ENCODE measurements at regions not wholly inside any gene's neighbourhood (a gene's known extent, or its start where the extent isn't known, plus 50 kb on each side); places are given as distances from the start of the nearest gene placed in this dataset.
A peak's percentile ranks its signal among the peaks of the same experiment; 100 is the strongest.

DNA sequence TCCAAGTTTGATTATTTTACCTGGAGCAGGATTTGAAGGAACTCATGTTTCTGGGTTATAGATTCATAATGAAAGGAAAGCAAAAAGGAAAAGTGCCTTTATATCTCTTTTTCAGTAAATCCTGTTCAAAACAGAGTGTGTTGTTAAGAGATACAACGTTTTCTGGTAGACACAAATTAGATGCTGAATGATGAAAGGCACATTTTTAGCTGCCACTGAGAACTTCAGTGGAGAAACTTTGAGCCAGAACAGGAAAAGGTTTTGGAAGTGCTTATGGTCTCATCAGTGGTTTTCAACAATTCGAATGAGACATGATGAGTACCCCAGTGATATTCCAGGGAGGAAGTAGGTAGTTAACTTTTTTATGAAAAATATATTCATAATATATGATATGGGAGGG is 338.0 kb upstream of the C1orf87 start:
- Histone ChIP-seq H3K4me2 (ENCODE audit: insufficient read depth, low read length, poor library complexity, severe bottlenecking) (no peak overlapping the region), H3K9me3 (replicated peaks in 1 of 2; ENCODE audit: control insufficient read depth in 2 of 2, insufficient read depth in 1 of 2, low read depth in 1 of 2, low read length in 2 of 2) (no peaks in the 10 kb centered on the region), H3K18ac (ENCODE audit: low read length) (no peak overlapping the region), H3K4me3 (ENCODE audit: low read length in 2 of 2) (no peak overlapping the region), H4K91ac (ENCODE audit: low read depth, low read length, poor library complexity) (no peak overlapping the region), H2BK5ac (ENCODE audit: low read length) (no peak overlapping the region), H3K79me1 (ENCODE audit: low read depth, low read length) (no peaks in the 10 kb centered on the region), H2BK120ac (ENCODE audit: low read depth, low read length) (no peak overlapping the region), H3K23ac (ENCODE audit: low read depth, low read length, poor library complexity) (no peak overlapping the region), H2BK12ac (ENCODE audit: low read length) (no peak overlapping the region), H3K14ac (ENCODE audit: low read length) (no peak overlapping the region), H3K4ac (ENCODE audit: low read length) (no peak overlapping the region), H2AK5ac (ENCODE audit: low read depth, low read length) (no peak overlapping the region), H2AFZ (ENCODE audit: low read length) (no peak overlapping the region), H3K36me3 (replicated peaks in 1 of 2; ENCODE audit: control insufficient read depth in 2 of 2, insufficient read depth in 2 of 2, low read length in 2 of 2) (no peaks in the 10 kb centered on the region), H3K4me1 (ENCODE audit: control insufficient read depth in 2 of 2, insufficient read depth in 1 of 2, low read depth in 1 of 2, low read length in 2 of 2) (peaks cover 0 to 4% of the 10 kb centered on the region in 2 donors), H3K9ac (ENCODE audit: low read depth, low read length, poor library complexity) (no peak overlapping the region), H4K8ac (ENCODE audit: low read depth, low read length) (no peak overlapping the region), H2BK15ac (ENCODE audit: low read length) (no peak overlapping the region), H3K27ac (replicated peaks; ENCODE audit: low read length) (no peak overlapping the region), H3K27me3 (ENCODE audit: control insufficient read depth in 3 of 3, insufficient read depth in 3 of 3, low read depth in 1 of 3, low read length in 3 of 3) (no peaks in the 10 kb centered on the region)
- no CpG with 5 or more reads among the region's 2 CpGs for WGBS, 2 donors (ENCODE audit: extremely low coverage in 2 of 2, insufficient read length in 2 of 2, insufficient replicate concordance in 1 of 2)
- no peak for DNase-seq (ENCODE audit: low spot score)

DNA sequence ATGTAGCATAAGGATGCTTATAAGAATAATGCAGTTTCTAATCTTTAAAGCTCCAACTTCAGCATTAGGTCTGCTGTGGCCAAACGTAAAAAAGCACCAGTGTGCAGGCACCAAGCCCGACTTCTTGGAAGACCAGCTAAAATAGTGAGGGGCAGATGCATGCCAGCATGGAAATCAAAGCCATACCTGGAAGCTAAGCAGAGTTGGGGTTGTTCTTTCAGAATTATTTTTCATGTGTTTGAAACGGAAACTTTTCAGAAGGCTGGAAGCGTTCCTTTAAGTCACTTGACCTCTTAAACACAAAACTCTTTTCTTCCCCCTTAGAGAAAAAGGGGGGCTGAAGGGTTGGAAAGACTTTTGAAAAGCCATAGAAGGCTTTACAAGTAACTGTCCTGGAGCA is 329.2 kb upstream of the C1orf87 start:
- Histone ChIP-seq H3K23ac (ENCODE audit: low read depth, low read length, poor library complexity) (no peak overlapping the region), H2BK12ac (ENCODE audit: low read length) (no peak overlapping the region), H3K4me1 (ENCODE audit: control insufficient read depth in 2 of 2, insufficient read depth in 1 of 2, low read depth in 1 of 2, low read length in 2 of 2) (peaks cover 2 to 9% of the 10 kb centered on the region in 2 donors), H2BK120ac (ENCODE audit: low read depth, low read length) (no peak overlapping the region), H3K36me3 (replicated peaks in 1 of 2; ENCODE audit: control insufficient read depth in 2 of 2, insufficient read depth in 2 of 2, low read length in 2 of 2) (no peaks in the 10 kb centered on the region), H4K91ac (ENCODE audit: low read depth, low read length, poor library complexity) (no peak overlapping the region), H3K4me2 (ENCODE audit: insufficient read depth, low read length, poor library complexity, severe bottlenecking) (no peak overlapping the region), H4K8ac (ENCODE audit: low read depth, low read length) (no peak overlapping the region), H2AK5ac (ENCODE audit: low read depth, low read length) (no peak overlapping the region), H3K9ac (ENCODE audit: low read depth, low read length, poor library complexity) (no peak overlapping the region), H3K79me1 (ENCODE audit: low read depth, low read length) (no peaks in the 10 kb centered on the region), H3K4ac (ENCODE audit: low read length) (no peak overlapping the region), H2BK15ac (ENCODE audit: low read length) (no peak overlapping the region), H3K9me3 (replicated peaks in 1 of 2; ENCODE audit: control insufficient read depth in 2 of 2, insufficient read depth in 1 of 2, low read depth in 1 of 2, low read length in 2 of 2) (no peaks in the 10 kb centered on the region), H3K18ac (ENCODE audit: low read length) (no peak overlapping the region), H3K4me3 (ENCODE audit: low read length in 2 of 2) (no peak overlapping the region), H2BK5ac (ENCODE audit: low read length) (no peak overlapping the region), H3K14ac (ENCODE audit: low read length) (no peak overlapping the region), H3K27ac (replicated peaks; ENCODE audit: low read length) (no peak overlapping the region), H3K27me3 (ENCODE audit: control insufficient read depth in 3 of 3, insufficient read depth in 3 of 3, low read depth in 1 of 3, low read length in 3 of 3) (no peaks in the 10 kb centered on the region), H2AFZ (ENCODE audit: low read length) (peak overlapping the region; percentile 32)
- no peak for DNase-seq (ENCODE audit: low spot score)
- no CpG with 5 or more reads among the region's 4 CpGs for WGBS, 2 donors (ENCODE audit: extremely low coverage in 2 of 2, insufficient read length in 2 of 2, insufficient replicate concordance in 1 of 2)

DNA sequence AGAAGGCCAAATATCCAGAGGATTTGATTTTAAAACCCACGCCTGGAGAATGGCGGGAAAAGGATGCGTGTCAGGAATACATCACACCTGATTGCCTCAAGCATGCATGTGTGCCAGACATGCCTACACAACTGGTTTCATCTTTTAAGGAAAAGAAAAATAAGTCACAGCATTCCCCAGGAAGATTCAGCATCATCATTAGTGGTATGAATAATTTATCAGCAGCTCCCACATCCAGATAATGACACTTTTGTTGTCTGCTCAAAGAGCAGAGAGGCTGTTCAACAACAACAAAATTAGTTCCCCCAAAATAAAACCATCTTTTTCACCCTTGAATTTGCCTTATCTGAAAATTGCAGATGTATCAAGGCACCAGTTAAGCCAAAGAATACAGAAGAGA is 328.6 kb upstream of the C1orf87 start:
- Histone ChIP-seq H3K4me2 (ENCODE audit: insufficient read depth, low read length, poor library complexity, severe bottlenecking) (no peak overlapping the region), H2BK120ac (ENCODE audit: low read depth, low read length) (no peak overlapping the region), H3K23ac (ENCODE audit: low read depth, low read length, poor library complexity) (no peak overlapping the region), H2AFZ (ENCODE audit: low read length) (no peak overlapping the region), H3K4me1 (ENCODE audit: control insufficient read depth in 2 of 2, insufficient read depth in 1 of 2, low read depth in 1 of 2, low read length in 2 of 2) (peaks cover 2 to 9% of the 10 kb centered on the region in 2 donors), H2BK15ac (ENCODE audit: low read length) (no peak overlapping the region), H3K4me3 (ENCODE audit: low read length in 2 of 2) (no peak overlapping the region), H3K79me1 (ENCODE audit: low read depth, low read length) (no peaks in the 10 kb centered on the region), H3K27ac (replicated peaks; ENCODE audit: low read length) (no peak overlapping the region), H3K18ac (ENCODE audit: low read length) (no peak overlapping the region), H2BK5ac (ENCODE audit: low read length) (no peak overlapping the region), H3K14ac (ENCODE audit: low read length) (no peak overlapping the region), H3K4ac (ENCODE audit: low read length) (no peak overlapping the region), H3K9ac (ENCODE audit: low read depth, low read length, poor library complexity) (no peak overlapping the region), H3K36me3 (replicated peaks in 1 of 2; ENCODE audit: control insufficient read depth in 2 of 2, insufficient read depth in 2 of 2, low read length in 2 of 2) (no peaks in the 10 kb centered on the region), H2BK12ac (ENCODE audit: low read length) (no peak overlapping the region), H3K9me3 (replicated peaks in 1 of 2; ENCODE audit: control insufficient read depth in 2 of 2, insufficient read depth in 1 of 2, low read depth in 1 of 2, low read length in 2 of 2) (no peaks in the 10 kb centered on the region), H4K91ac (ENCODE audit: low read depth, low read length, poor library complexity) (no peak overlapping the region), H4K8ac (ENCODE audit: low read depth, low read length) (no peak overlapping the region), H3K27me3 (ENCODE audit: control insufficient read depth in 3 of 3, insufficient read depth in 3 of 3, low read depth in 1 of 3, low read length in 3 of 3) (no peaks in the 10 kb centered on the region), H2AK5ac (ENCODE audit: low read depth, low read length) (no peak overlapping the region)
- WGBS, 2 donors (ENCODE audit: extremely low coverage in 2 of 2, insufficient read length in 2 of 2, insufficient replicate concordance in 1 of 2) = no CpG with 5 or more reads among the region's 3 CpGs
- no peak for DNase-seq (ENCODE audit: low spot score)

DNA sequence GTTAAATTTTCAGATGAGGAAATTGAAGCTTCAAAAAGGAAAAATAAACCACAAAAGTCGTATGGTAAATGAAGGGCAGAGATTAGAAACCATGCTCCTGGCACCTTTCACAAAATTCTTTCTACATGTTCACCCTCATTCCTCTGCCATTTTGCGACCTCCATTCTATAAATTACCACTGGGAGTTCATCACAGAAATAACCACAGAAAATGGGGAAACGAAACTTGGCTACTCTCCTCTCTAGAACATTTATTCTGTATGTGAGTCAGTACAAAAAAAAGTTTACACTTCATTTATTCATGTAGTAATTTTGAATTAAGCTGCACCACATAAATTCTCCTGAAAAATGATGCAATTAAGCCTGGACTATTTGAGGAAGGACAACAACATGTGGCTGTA is 320.9 kb upstream of the C1orf87 start:
- no peak overlapping the region for H3K4ac ChIP-seq (ENCODE audit: low read length)
- no peaks in the 10 kb centered on the region for H3K9me3 ChIP-seq (replicated peaks in 1 of 2; ENCODE audit: control insufficient read depth in 2 of 2, insufficient read depth in 1 of 2, low read depth in 1 of 2, low read length in 2 of 2)
- no peak overlapping the region for H2BK15ac ChIP-seq (ENCODE audit: low read length)
- no peak overlapping the region for H2BK120ac ChIP-seq (ENCODE audit: low read depth, low read length)
- no peaks in the 10 kb centered on the region for H3K36me3 ChIP-seq (replicated peaks in 1 of 2; ENCODE audit: control insufficient read depth in 2 of 2, insufficient read depth in 2 of 2, low read length in 2 of 2)
- H3K4me3 ChIP-seq (ENCODE audit: low read length in 2 of 2) = no peak overlapping the region
- DNase-seq (ENCODE audit: low spot score) = no peak
- no peak overlapping the region for H3K18ac ChIP-seq (ENCODE audit: low read length)
- no peak overlapping the region for H2AK5ac ChIP-seq (ENCODE audit: low read depth, low read length)
- no peak overlapping the region for H3K9ac ChIP-seq (ENCODE audit: low read depth, low read length, poor library complexity)
- no peak overlapping the region for H3K27ac ChIP-seq (replicated peaks; ENCODE audit: low read length)
- H4K8ac ChIP-seq (ENCODE audit: low read depth, low read length) = no peak overlapping the region
- no peaks in the 10 kb centered on the region for H3K79me1 ChIP-seq (ENCODE audit: low read depth, low read length)
- no peak overlapping the region for H3K23ac ChIP-seq (ENCODE audit: low read depth, low read length, poor library complexity)
- H3K4me1 ChIP-seq (ENCODE audit: control insufficient read depth in 2 of 2, insufficient read depth in 1 of 2, low read depth in 1 of 2, low read length in 2 of 2) = no peaks in the 10 kb centered on the region
- H2BK12ac ChIP-seq (ENCODE audit: low read length) = no peak overlapping the region
- no peaks in the 10 kb centered on the region for H3K27me3 ChIP-seq (ENCODE audit: control insufficient read depth in 3 of 3, insufficient read depth in 3 of 3, low read depth in 1 of 3, low read length in 3 of 3)
- no peak overlapping the region for H3K4me2 ChIP-seq (ENCODE audit: insufficient read depth, low read length, poor library complexity, severe bottlenecking)
- H2BK5ac ChIP-seq (ENCODE audit: low read length) = no peak overlapping the region
- H2AFZ ChIP-seq (ENCODE audit: low read length) = no peak overlapping the region
- no CpG with 5 or more reads among the region's 3 CpGs for WGBS, 2 donors (ENCODE audit: extremely low coverage in 2 of 2, insufficient read length in 2 of 2, insufficient replicate concordance in 1 of 2)
- no peak overlapping the region for H3K14ac ChIP-seq (ENCODE audit: low read length)
- H4K91ac ChIP-seq (ENCODE audit: low read depth, low read length, poor library complexity) = no peak overlapping the region
